Liver (tissue), 8 donors: ENCODE measurements at regions not wholly inside any gene's neighbourhood (a gene's known extent, or its start where the extent isn't known, plus 50 kb on each side); places are given as distances from the start of the nearest gene placed in this dataset.

Experiments used
- DNase-seq: peaks from one replicate; pipeline ENCODE4 v3.0.0-alpha.2; 2017; ENCODE audit warnings: low spot score
- H3K27ac ChIP-seq, 2 donors: one replicate each; pipeline ENCODE4 v1.7.0; 2013; ENCODE audit warnings: inconsistent platforms in 2 of 2, low read length in 2 of 2, control low read depth in 1 of 2, low read depth in 1 of 2, mild to moderate bottlenecking in 1 of 2
- H3K27me3 ChIP-seq, 4 donors: one replicate each; pipeline versions ENCODE4 v1.6.1 to v1.7.0; 2013; ENCODE audit warnings: low read length in 3 of 4, inconsistent platforms in 1 of 4, mild to moderate bottlenecking in 1 of 4, moderate library complexity in 1 of 4; ENCODE audit not compliant: control insufficient read depth in 4 of 4, insufficient read depth in 4 of 4
- H3K36me3 ChIP-seq, 4 donors: one replicate each; pipeline versions ENCODE4 v1.6.1 to v1.7.0; 2013; ENCODE audit warnings: low read length in 3 of 4, mild to moderate bottlenecking in 3 of 4, low read depth in 1 of 4, moderate library complexity in 1 of 4; ENCODE audit not compliant: control insufficient read depth in 4 of 4, insufficient read depth in 3 of 4
- H3K4me1 ChIP-seq, 4 donors: one replicate each; pipeline versions ENCODE4 v1.6.1 to v1.7.0; 2013; ENCODE audit warnings: low read length in 3 of 4, mild to moderate bottlenecking in 3 of 4, moderate library complexity in 1 of 4; ENCODE audit not compliant: control insufficient read depth in 4 of 4, insufficient read depth in 4 of 4
- H3K4me3 ChIP-seq, 3 donors: one replicate each; pipeline versions ENCODE4 v1.6.1 to v1.7.0; 2013; ENCODE audit warnings: low read length in 3 of 3, control low read depth in 1 of 3, low read depth in 1 of 3, mild to moderate bottlenecking in 1 of 3
- H3K9ac ChIP-seq, 2 donors: one replicate each; pipeline ENCODE4 v1.7.0; 2013; ENCODE audit warnings: low read length in 2 of 2, mild to moderate bottlenecking in 2 of 2, moderate library complexity in 2 of 2, control low read depth in 1 of 2, low read depth in 1 of 2
- H3K9me3 ChIP-seq, 4 donors: one replicate each; pipeline versions ENCODE4 v1.6.1 to v1.7.0; 2013; ENCODE audit warnings: low read length in 3 of 4; ENCODE audit not compliant: control insufficient read depth in 4 of 4
- EGR1 ChIP-seq, 2 donors: IDR thresholded peaks; 2 replicates each; pipeline ENCODE4 v1.6.1; 2016 to 2018; ENCODE audit warnings: antibody characterized with exemption in 2 of 2, low read depth in 2 of 2
- FOXA1 ChIP-seq: IDR thresholded peaks from 2 replicates; pipeline ENCODE4 v1.6.1; 2016; ENCODE audit warnings: antibody characterized with exemption
- FOXA2 ChIP-seq: IDR thresholded peaks from 2 replicates; pipeline ENCODE4 v1.6.1; 2016; ENCODE audit warnings: antibody characterized with exemption
- GABPA ChIP-seq, 2 donors: IDR thresholded peaks in 1 of 2; conservative IDR thresholded peaks in 1 of 2; 2 replicates each; pipeline ENCODE4 v1.6.1; 2016; ENCODE audit warnings: antibody characterized with exemption in 2 of 2, mild to moderate bottlenecking in 1 of 2, moderate library complexity in 1 of 2
- HNF4A ChIP-seq, 2 donors: conservative IDR thresholded peaks; 2 replicates each; pipeline ENCODE4 v1.6.1; 2016; ENCODE audit warnings: antibody characterized with exemption in 2 of 2, mild to moderate bottlenecking in 2 of 2
- HNF4G ChIP-seq: IDR thresholded peaks from 2 replicates; pipeline ENCODE4 v1.6.1; 2016; ENCODE audit warnings: antibody characterized with exemption
- JUND ChIP-seq, 2 donors: IDR thresholded peaks; 2 replicates each; pipeline ENCODE4 v1.6.1; 2016; ENCODE audit warnings: antibody characterized with exemption in 2 of 2
- MAX ChIP-seq: IDR thresholded peaks from 2 replicates; pipeline ENCODE4 v1.6.1; 2016; ENCODE audit warnings: antibody characterized with exemption
- NR2F2 ChIP-seq: IDR thresholded peaks from 2 replicates; pipeline ENCODE4 v1.6.1; 2016; ENCODE audit warnings: antibody characterized with exemption
- RAD21 ChIP-seq, 2 donors: IDR thresholded peaks; 2 replicates each; pipeline ENCODE4 v1.6.1; 2016; ENCODE audit warnings: antibody characterized with exemption in 2 of 2, mild to moderate bottlenecking in 2 of 2
- REST ChIP-seq: IDR thresholded peaks from 2 replicates; pipeline ENCODE4 v1.6.1; 2016; ENCODE audit warnings: antibody characterized with exemption, mild to moderate bottlenecking
- RXRA ChIP-seq, 2 donors: IDR thresholded peaks; 2 replicates each; pipeline ENCODE4 v1.6.1; 2017 to 2018; ENCODE audit warnings: antibody characterized with exemption in 2 of 2, mild to moderate bottlenecking in 1 of 2
- SP1 ChIP-seq: IDR thresholded peaks from 2 replicates; pipeline ENCODE4 v1.6.1; 2018; ENCODE audit warnings: antibody characterized with exemption, mild to moderate bottlenecking
- TAF1 ChIP-seq: conservative IDR thresholded peaks from 2 replicates; pipeline ENCODE4 v1.6.1; 2016; ENCODE audit warnings: antibody characterized with exemption, mild to moderate bottlenecking
- WGBS: extraction: QIAGEN DNeasy Blood & Tissue Kit; methylation state at CpG from one replicate; pipeline ENCODE4 v1.1.7; 2013; 5-methylcytosine and 5-hydroxymethylcytosine counted together
- TF ChIP-seq, protein P1 (sequence below): fragments of 150-350 bp; IDR thresholded peaks from 2 replicates; pipeline ENCODE4 v1.5.1; 2017; ENCODE audit warnings: improper control_type of control experiment, low read depth, low read length; ENCODE audit not compliant: missing input control
- TF ChIP-seq, protein P2 (sequence below): IDR thresholded peaks from 2 replicates; pipeline ENCODE4 v1.6.1; 2016; ENCODE audit warnings: antibody characterized with exemption
- donor health status: healthy.
- donor health status: healthy.
- donor health status: healthy.
- donor health status: healthy.
- donor health status: healthy.

- 69% methylated on average over 3 of the region's 3 CpGs for WGBS
- DNase-seq, result no peak
- Histone ChIP-seq H3K4me3 (no peak overlapping the region), H3K27ac (no peak overlapping the region), H3K9ac (no peak overlapping the region), H3K9me3 (no peaks in the 10 kb centered on the region), H3K27me3 (peaks cover 0 to 5% (median 0%) of the 10 kb centered on the region in 4 donors), H3K36me3 (no peaks in the 10 kb centered on the region), H3K4me1 (no peaks in the 10 kb centered on the region)
- TF ChIP-seq RAD21 (IDR thresholded peaks at IDR 0.05) (no peak), GABPA (IDR thresholded peaks at IDR 0.05 in 1 of 2, conservative IDR thresholded peaks at IDR 0.05 in 1 of 2) (no peak), EGR1 (IDR thresholded peaks at IDR 0.05; ENCODE audit: low read depth in 2 of 2) (no peak), JUND (IDR thresholded peaks at IDR 0.05) (no peak), MAX (no peak), NR2F2 (no peak), SP1 (no peak), HNF4A (conservative IDR thresholded peaks at IDR 0.05) (no peak), TAF1 (no peak), HNF4G (no peak), FOXA2 (no peak), FOXA1 (no peak), RXRA (IDR thresholded peaks at IDR 0.05) (no peak)
- TF ChIP-seq, protein P1, sequence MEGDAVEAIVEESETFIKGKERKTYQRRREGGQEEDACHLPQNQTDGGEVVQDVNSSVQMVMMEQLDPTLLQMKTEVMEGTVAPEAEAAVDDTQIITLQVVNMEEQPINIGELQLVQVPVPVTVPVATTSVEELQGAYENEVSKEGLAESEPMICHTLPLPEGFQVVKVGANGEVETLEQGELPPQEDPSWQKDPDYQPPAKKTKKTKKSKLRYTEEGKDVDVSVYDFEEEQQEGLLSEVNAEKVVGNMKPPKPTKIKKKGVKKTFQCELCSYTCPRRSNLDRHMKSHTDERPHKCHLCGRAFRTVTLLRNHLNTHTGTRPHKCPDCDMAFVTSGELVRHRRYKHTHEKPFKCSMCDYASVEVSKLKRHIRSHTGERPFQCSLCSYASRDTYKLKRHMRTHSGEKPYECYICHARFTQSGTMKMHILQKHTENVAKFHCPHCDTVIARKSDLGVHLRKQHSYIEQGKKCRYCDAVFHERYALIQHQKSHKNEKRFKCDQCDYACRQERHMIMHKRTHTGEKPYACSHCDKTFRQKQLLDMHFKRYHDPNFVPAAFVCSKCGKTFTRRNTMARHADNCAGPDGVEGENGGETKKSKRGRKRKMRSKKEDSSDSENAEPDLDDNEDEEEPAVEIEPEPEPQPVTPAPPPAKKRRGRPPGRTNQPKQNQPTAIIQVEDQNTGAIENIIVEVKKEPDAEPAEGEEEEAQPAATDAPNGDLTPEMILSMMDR, result no peak
- TF ChIP-seq, protein P2, sequence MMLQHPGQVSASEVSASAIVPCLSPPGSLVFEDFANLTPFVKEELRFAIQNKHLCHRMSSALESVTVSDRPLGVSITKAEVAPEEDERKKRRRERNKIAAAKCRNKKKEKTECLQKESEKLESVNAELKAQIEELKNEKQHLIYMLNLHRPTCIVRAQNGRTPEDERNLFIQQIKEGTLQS, result no peak
These were observed 64.0 kb upstream of the KCNN2 start for GRCh38 chr5:114297915-114298314.

DNA sequence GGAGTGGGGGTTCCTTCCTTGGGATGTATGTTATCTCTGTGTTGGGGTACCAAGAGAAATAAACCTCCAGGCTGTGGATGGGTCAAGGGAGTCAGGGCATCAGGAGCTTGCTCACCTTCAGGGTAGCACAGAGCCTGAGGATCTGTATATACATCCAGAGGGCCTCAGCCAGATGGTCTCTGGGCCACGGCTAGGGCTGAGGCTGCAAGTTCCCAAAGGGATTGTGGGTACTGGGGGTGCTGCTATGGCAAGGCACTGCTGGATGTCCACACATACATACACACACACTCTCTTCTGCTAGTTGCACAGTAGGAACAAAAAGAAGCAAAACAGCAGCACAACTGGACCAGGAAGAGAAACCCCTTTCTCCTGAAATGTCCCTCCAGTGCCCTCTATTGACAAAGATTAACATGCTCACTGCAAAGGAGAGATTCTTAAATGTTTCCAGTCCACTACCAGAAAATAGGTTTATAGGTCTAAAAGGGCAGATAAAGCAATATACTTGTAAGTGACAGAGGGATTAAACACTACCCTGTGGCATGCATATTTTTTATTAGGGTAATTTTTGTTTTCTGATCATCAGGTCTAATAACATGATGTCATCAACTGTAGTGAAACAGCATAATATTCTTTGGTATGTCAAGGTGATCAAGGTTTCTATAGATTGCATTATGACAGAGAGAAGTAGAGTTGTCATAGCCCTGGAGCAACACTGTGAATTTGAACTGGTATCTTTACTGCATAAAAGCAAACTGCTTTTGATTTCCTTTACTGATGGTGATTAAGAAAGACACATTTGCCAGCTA lies 56.3 kb upstream of the KCNN2 start:
- no peaks in the 10 kb centered on the region for H3K36me3 ChIP-seq
- WGBS, result 87% methylated on average over 1 of the region's 1 CpG
- no peak overlapping the region for H3K27ac ChIP-seq
- no peak for DNase-seq
- H3K4me1 ChIP-seq, result no peaks in the 10 kb centered on the region
- H3K4me3 ChIP-seq, result no peak overlapping the region
- H3K27me3 ChIP-seq, result no peaks in the 10 kb centered on the region
- no peaks in the 10 kb centered on the region for H3K9me3 ChIP-seq
- TF ChIP-seq RAD21 (IDR thresholded peaks at IDR 0.05), result peak; percentile 46 to 50
- TF ChIP-seq FOXA1, result no peak
- no peak overlapping the region for H3K9ac ChIP-seq

- Histone ChIP-seq H3K36me3 (no peaks in the 10 kb centered on the region), H3K9ac (no peak overlapping the region), H3K4me1 (no peaks in the 10 kb centered on the region), H3K9me3 (no peaks in the 10 kb centered on the region), H3K27me3 (no peaks in the 10 kb centered on the region), H3K4me3 (no peak overlapping the region), H3K27ac (no peak overlapping the region)
- 43% methylated on average over 1 of the region's 1 CpG for WGBS
- DNase-seq, result no peak
- TF ChIP-seq HNF4A (conservative IDR thresholded peaks at IDR 0.05) (no peak), RAD21 (IDR thresholded peaks at IDR 0.05) (no peak), GABPA (IDR thresholded peaks at IDR 0.05 in 1 of 2, conservative IDR thresholded peaks at IDR 0.05 in 1 of 2) (no peak), FOXA1 (no peak), FOXA2 (no peak), TAF1 (no peak), RXRA (IDR thresholded peaks at IDR 0.05) (no peak), NR2F2 (no peak), REST (no peak), HNF4G (no peak), MAX (no peak), EGR1 (IDR thresholded peaks at IDR 0.05; ENCODE audit: low read depth in 2 of 2) (no peak), SP1 (no peak), JUND (IDR thresholded peaks at IDR 0.05) (no peak)
- TF ChIP-seq, protein P1, result no peak
These were observed 53.9 kb upstream of the KCNN2 start for GRCh38 chr5:114308017-114308416.
